PC-9 (cell line): ENCODE measurements at regions not wholly inside any gene's neighbourhood (a gene's known extent, or its start where the extent isn't known, plus 50 kb on each side); places are given as distances from the start of the nearest gene placed in this dataset.

Experiments
- BruUV-seq: library from RNA; stranded (reverse); fragments of 400-500 nt; replicated peaks from 2 replicates; lab custom pipeline; 2021; lab: Mats Ljungman, UMichigan
- CTCF ChIA-PET: fragments of 300-600 bp; sonication (Branson Sonifier 250); formaldehyde crosslinking; loops from one replicate; lab custom pipeline; 2022; ENCODE audit warnings: antibody characterized with exemption; lab: Charles Lee
- POLR2A ChIA-PET: fragments of 300-600 bp; sonication (Branson Sonifier 250); formaldehyde crosslinking; loops from one replicate; lab custom pipeline; 2022; ENCODE audit warnings: antibody characterized with exemption; ENCODE audit not compliant: unreplicated experiment; lab: Charles Lee
- DNase-seq, 2 experiments: peaks; one replicate each; pipeline versions ENCODE4 v3.0.0 to v3.0.0-alpha.2; 2015 to 2022; ENCODE audit warnings: mixed read lengths in 1 of 2
- H2AFZ ChIP-seq: fragments of 200-600 bp; sonication (generic); 2 replicates; pipeline ENCODE4 v1.8.1; 2017; ENCODE audit warnings: antibody characterized with exemption
- H3F3A ChIP-seq: fragments of 200-600 bp; sonication (generic); 2 replicates; pipeline ENCODE4 v1.8.1; 2017; ENCODE audit warnings: antibody characterized with exemption, mild to moderate bottlenecking, low read depth; ENCODE audit not compliant: insufficient read depth
- H3K27ac ChIP-seq: fragments of 200-600 bp; sonication (generic); 2 replicates; pipeline ENCODE4 v1.6.1; 2016; ENCODE audit warnings: mixed run types
- H3K27me3 ChIP-seq: fragments of 200-600 bp; sonication (generic); 2 replicates; pipeline ENCODE4 v1.6.1; 2016; ENCODE audit warnings: low read depth, mixed run types; ENCODE audit not compliant: insufficient read depth
- H3K36me3 ChIP-seq: fragments of 200-600 bp; sonication (generic); 2 replicates; pipeline ENCODE4 v1.6.1; 2016; ENCODE audit warnings: low read depth, mixed run types
- H3K4me1 ChIP-seq: fragments of 200-600 bp; sonication (generic); replicated peaks from 2 replicates; pipeline ENCODE4 v1.6.1; 2016; ENCODE audit warnings: mixed run types; ENCODE audit not compliant: insufficient read depth
- H3K4me2 ChIP-seq: fragments of 200-600 bp; sonication (generic); 2 replicates; pipeline ENCODE4 v1.6.1; 2017; ENCODE audit warnings: mixed run types
- H3K4me3 ChIP-seq: fragments of 200-600 bp; sonication (generic); 2 replicates; pipeline ENCODE4 v1.6.1; 2016; ENCODE audit warnings: mixed run types
- H3K79me2 ChIP-seq: fragments of 200-600 bp; sonication (generic); 2 replicates; pipeline ENCODE4 v1.6.1; 2017; ENCODE audit warnings: low read depth, mixed run types
- H3K9me2 ChIP-seq: fragments of 200-600 bp; sonication (generic); 2 replicates; pipeline ENCODE4 v1.8.1; 2017; ENCODE audit warnings: mild to moderate bottlenecking; ENCODE audit not compliant: insufficient read depth
- H3K9me3 ChIP-seq: fragments of 200-600 bp; sonication (generic); 2 replicates; pipeline ENCODE4 v1.8.1; 2016; ENCODE audit warnings: low read depth; ENCODE audit not compliant: insufficient read depth
- H4K20me1 ChIP-seq: fragments of 200-600 bp; sonication (generic); 2 replicates; pipeline ENCODE4 v1.8.1; 2017; ENCODE audit not compliant: insufficient read depth
- EZH2 ChIP-seq: fragments of 200-600 bp; sonication (generic); IDR thresholded peaks from 2 replicates; pipeline ENCODE4 v1.8.0; 2017; ENCODE audit warnings: antibody characterized with exemption, low read depth
- intact Hi-C: fragments of 100-400 bp; cut with micrococcal nuclease; formaldehyde crosslinking; loops from one replicate; pipeline ENCODE4 v1.10.0; 2022; ENCODE audit not compliant: unreplicated experiment
- TF ChIP-seq, protein P1 (sequence below): fragments of 200-600 bp; sonication (generic); conservative IDR thresholded peaks from 2 replicates; pipeline ENCODE4 v1.6.1; 2017; ENCODE audit warnings: mixed run types, antibody characterized with exemption, mild to moderate bottlenecking, moderate library complexity

DNA sequence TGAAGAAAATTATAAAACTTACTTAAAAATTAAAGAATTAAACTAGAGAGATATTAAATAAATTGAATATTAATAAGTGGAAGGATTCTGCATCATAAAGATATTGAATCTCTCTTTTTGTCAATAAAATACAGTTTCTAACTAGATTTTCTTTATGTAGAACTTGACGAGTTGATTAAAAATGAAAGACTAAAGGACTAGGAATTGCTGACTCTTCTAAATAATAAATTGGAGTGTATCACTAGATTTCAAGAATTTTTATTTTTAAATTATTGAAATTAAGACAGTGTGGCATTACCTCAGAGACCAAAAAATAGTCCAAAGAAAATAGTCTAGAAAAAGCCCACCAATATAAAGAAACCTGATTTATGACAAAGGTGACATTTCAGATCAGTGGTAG lies 492.4 kb downstream of the CETN3 start:
- intact Hi-C loops, result no loop called here
- POLR2A ChIA-PET, result no interaction called here
- Histone ChIP-seq H3K36me3 (no peaks in the 10 kb centered on the region), H3K4me1 (no peaks in the 10 kb centered on the region), H4K20me1 (no peaks in the 10 kb centered on the region), H3K27me3 (no peaks in the 10 kb centered on the region), H2AFZ (no peak overlapping the region), H3K9me3 (0 out of 2 replicates have a peak, but pooled peaks cover 7% of the 10 kb centered on the region), H3K27ac (no peak overlapping the region), H3K4me3 (no peak overlapping the region), H3K4me2 (no peak overlapping the region), H3K79me2 (no peaks in the 10 kb centered on the region), H3K9me2 (no peaks in the 10 kb centered on the region), H3F3A (no peaks in the 10 kb centered on the region)
- CTCF ChIA-PET, result no interaction called here
- no peak for TF ChIP-seq EZH2
- TF ChIP-seq, protein P1, sequence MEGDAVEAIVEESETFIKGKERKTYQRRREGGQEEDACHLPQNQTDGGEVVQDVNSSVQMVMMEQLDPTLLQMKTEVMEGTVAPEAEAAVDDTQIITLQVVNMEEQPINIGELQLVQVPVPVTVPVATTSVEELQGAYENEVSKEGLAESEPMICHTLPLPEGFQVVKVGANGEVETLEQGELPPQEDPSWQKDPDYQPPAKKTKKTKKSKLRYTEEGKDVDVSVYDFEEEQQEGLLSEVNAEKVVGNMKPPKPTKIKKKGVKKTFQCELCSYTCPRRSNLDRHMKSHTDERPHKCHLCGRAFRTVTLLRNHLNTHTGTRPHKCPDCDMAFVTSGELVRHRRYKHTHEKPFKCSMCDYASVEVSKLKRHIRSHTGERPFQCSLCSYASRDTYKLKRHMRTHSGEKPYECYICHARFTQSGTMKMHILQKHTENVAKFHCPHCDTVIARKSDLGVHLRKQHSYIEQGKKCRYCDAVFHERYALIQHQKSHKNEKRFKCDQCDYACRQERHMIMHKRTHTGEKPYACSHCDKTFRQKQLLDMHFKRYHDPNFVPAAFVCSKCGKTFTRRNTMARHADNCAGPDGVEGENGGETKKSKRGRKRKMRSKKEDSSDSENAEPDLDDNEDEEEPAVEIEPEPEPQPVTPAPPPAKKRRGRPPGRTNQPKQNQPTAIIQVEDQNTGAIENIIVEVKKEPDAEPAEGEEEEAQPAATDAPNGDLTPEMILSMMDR, result no peak
- no TSS peak for BruUV-seq
- no peak for DNase-seq

DNA sequence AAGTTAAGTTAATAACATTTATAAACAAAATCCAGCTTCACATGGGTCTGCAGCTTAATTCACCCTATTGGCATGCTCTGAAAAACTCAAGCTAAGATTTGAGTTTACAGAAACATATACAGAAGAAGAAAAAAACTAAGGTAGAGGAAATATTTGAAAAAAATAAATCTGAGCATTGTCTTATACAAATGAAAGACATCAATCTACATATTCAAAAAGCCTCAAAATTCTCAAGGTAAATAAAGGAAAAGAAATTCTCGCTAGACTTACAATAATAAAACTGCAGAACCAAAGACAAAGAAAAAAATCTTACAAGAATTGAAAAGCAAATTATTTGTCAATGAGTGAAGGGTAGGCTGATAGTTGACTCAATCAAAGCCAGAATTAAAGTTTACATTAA lies 493.4 kb downstream of the CETN3 start:
- Histone ChIP-seq H3K4me2 (no peak overlapping the region), H3K9me3 (0 out of 2 replicates have a peak, but pooled peaks cover 7% of the 10 kb centered on the region), H3K36me3 (no peaks in the 10 kb centered on the region), H3K27me3 (no peaks in the 10 kb centered on the region), H3K4me3 (no peak overlapping the region), H3K79me2 (no peaks in the 10 kb centered on the region), H3K9me2 (no peaks in the 10 kb centered on the region), H3K27ac (no peak overlapping the region), H3F3A (no peaks in the 10 kb centered on the region), H4K20me1 (no peaks in the 10 kb centered on the region), H2AFZ (no peak overlapping the region), H3K4me1 (no peaks in the 10 kb centered on the region)
- intact Hi-C loops, result no loop called here
- DNase-seq, result no peak
- no TSS peak for BruUV-seq
- ChIA-PET POLR2A (no interaction called here), CTCF (no interaction called here)
- TF ChIP-seq, protein P1, result no peak
- no peak for TF ChIP-seq EZH2

DNA sequence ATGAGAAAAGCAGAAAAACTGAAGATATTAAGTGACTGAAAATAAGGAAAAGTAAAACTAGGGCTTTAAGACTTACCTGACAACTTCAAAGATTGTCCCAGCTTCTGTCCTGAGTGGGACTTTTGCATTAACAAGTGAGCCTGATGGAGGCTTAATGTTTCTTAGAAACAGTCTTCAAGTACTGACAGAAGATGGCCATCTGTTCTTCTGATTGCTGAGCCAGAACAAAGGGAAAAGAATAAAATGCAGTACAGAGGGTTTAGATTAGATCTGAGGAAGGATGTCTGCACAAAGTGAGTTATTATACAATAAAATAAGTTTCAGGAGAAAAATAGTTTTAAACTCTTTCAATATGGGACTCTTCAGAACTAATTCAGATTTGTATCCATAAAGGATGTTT lies 500.7 kb downstream of the CETN3 start:
- intact Hi-C loops, result no loop called here
- no peaks in the 10 kb centered on the region for H4K20me1 ChIP-seq

More for the DNA sequence above, 500.7 kb downstream of the CETN3 start:
- no peaks in the 10 kb centered on the region for H3K36me3 ChIP-seq
- no peaks in the 10 kb centered on the region for H3K9me2 ChIP-seq
- no peaks in the 10 kb centered on the region for H3K4me1 ChIP-seq
- no peaks in the 10 kb centered on the region for H3K79me2 ChIP-seq
- ChIA-PET POLR2A (no interaction called here), CTCF (no interaction called here)
- no TSS peak for BruUV-seq
- no peak overlapping the region for H3K4me2 ChIP-seq
- no peaks in the 10 kb centered on the region for H3F3A ChIP-seq
- DNase-seq, result no peak
- no peak overlapping the region for H3K4me3 ChIP-seq
- TF ChIP-seq, protein P1, result no peak
- no peak for TF ChIP-seq EZH2
- H2AFZ ChIP-seq, result no peak overlapping the region
- H3K27ac ChIP-seq, result no peak overlapping the region
- no peaks in the 10 kb centered on the region for H3K9me3 ChIP-seq
- no peaks in the 10 kb centered on the region for H3K27me3 ChIP-seq
